Activated CD4-positive, alpha-beta memory T cell treated with anti-CD3 and anti-CD28 coated beads for 36 hours (primary cell): ENCODE measurements at regions not wholly inside any gene's neighbourhood (a gene's known extent, or its start where the extent isn't known, plus 50 kb on each side); places are given as distances from the start of the nearest gene placed in this dataset.

Experiments used
- CTCF ChIA-PET: fragments of 350-600 bp; sonication (Branson Sonifier 250); formaldehyde crosslinking; loops from one replicate; lab custom pipeline; 2021; ENCODE audit warnings: antibody characterized with exemption, inconsistent platforms; lab: Charles Lee
- POLR2A ChIA-PET: fragments of 350-600 bp; sonication (Branson Sonifier 250); formaldehyde crosslinking; loops from one replicate; lab custom pipeline; 2021; ENCODE audit warnings: antibody characterized with exemption; lab: Charles Lee
- DNase-seq: peaks from one replicate; pipeline ENCODE4 v3.0.0-alpha.2; 2020
- H3K27ac Mint-ChIP-seq: one replicate; pipeline ENCODE4 v1.8.0; 2021; ENCODE audit warnings: mixed read lengths
- H3K27me3 Mint-ChIP-seq: one replicate; pipeline ENCODE4 v1.8.0; 2021; ENCODE audit warnings: mixed read lengths
- H3K36me3 Mint-ChIP-seq: one replicate; pipeline ENCODE4 v1.8.0; 2021; ENCODE audit warnings: mixed read lengths
- H3K4me1 Mint-ChIP-seq: one replicate; pipeline ENCODE4 v1.8.0; 2021; ENCODE audit warnings: low read depth, mixed read lengths
- H3K4me3 Mint-ChIP-seq: one replicate; pipeline ENCODE4 v1.8.0; 2021; ENCODE audit warnings: mild to moderate bottlenecking, mixed read lengths
- H3K9me3 Mint-ChIP-seq: one replicate; pipeline ENCODE4 v1.8.0; 2021; ENCODE audit warnings: mixed read lengths
- intact Hi-C: fragments of 100-400 bp; cut with micrococcal nuclease; formaldehyde crosslinking; loops from one replicate; pipeline ENCODE4 v1.15.1; 2023

- Mint-ChIP-seq H3K27ac (no peak overlapping the region), H3K36me3 (no peaks in the 10 kb centered on the region), H3K4me3 (no peak overlapping the region), H3K4me1 (no peaks in the 10 kb centered on the region), H3K27me3 (no peaks in the 10 kb centered on the region), H3K9me3 (no peaks in the 10 kb centered on the region)
- CTCF ChIA-PET, result no interaction called here
- intact Hi-C loops, result no loop called here
- POLR2A ChIA-PET, result no interaction called here
- no peak for DNase-seq
Observed at GRCh38 chr10:108424656-108425055, 1260.2 kb upstream of the SORCS1 start.

GRCh38 chr10:108422286-108422685 lies 1257.8 kb upstream of the SORCS1 start:
- Mint-ChIP-seq H3K27ac (no peak overlapping the region), H3K36me3 (no peaks in the 10 kb centered on the region), H3K4me1 (no peaks in the 10 kb centered on the region), H3K27me3 (no peaks in the 10 kb centered on the region), H3K9me3 (peaks cover 3% of the 10 kb centered on the region), H3K4me3 (no peak overlapping the region)
- DNase-seq, result no peak
- CTCF ChIA-PET, result no interaction called here
- POLR2A ChIA-PET, result no interaction called here
- intact Hi-C loops, result no loop called here

GRCh38 chr10:108421266-108421665 lies 1256.8 kb upstream of the SORCS1 start:
- H3K27me3 Mint-ChIP-seq, result no peaks in the 10 kb centered on the region
- POLR2A ChIA-PET, result no interaction called here
- H3K36me3 Mint-ChIP-seq, result no peaks in the 10 kb centered on the region

GRCh38 chr10:108413954-108414353 lies 1249.4 kb upstream of the SORCS1 start:
- Mint-ChIP-seq H3K27me3 (no peaks in the 10 kb centered on the region), H3K4me3 (no peak overlapping the region), H3K9me3 (peaks cover 5% of the 10 kb centered on the region), H3K4me1 (no peaks in the 10 kb centered on the region), H3K36me3 (no peaks in the 10 kb centered on the region), H3K27ac (no peak overlapping the region)
- DNase-seq, result no peak
- intact Hi-C loops, result no loop called here
- ChIA-PET CTCF (no interaction called here), POLR2A (no interaction called here)

More at GRCh38 chr10:108421266-108421665, 1256.8 kb upstream of the SORCS1 start:
- no peak for DNase-seq
- Mint-ChIP-seq H3K4me1 (no peaks in the 10 kb centered on the region), H3K27ac (no peak overlapping the region), H3K4me3 (no peak overlapping the region), H3K9me3 (peaks cover 3% of the 10 kb centered on the region)
- CTCF ChIA-PET, result no interaction called here
- intact Hi-C loops, result no loop called here

- Mint-ChIP-seq H3K4me1 (no peaks in the 10 kb centered on the region), H3K36me3 (no peaks in the 10 kb centered on the region), H3K9me3 (peaks cover 6% of the 10 kb centered on the region), H3K4me3 (no peak overlapping the region), H3K27me3 (no peaks in the 10 kb centered on the region), H3K27ac (no peak overlapping the region)
- intact Hi-C loops, result no loop called here
- no peak for DNase-seq
- CTCF ChIA-PET, result no interaction called here
- POLR2A ChIA-PET, result no interaction called here
Observed at GRCh38 chr10:108412323-108412722, 1247.8 kb upstream of the SORCS1 start.

- no peak for DNase-seq
- Mint-ChIP-seq H3K9me3 (peaks cover 6% of the 10 kb centered on the region), H3K36me3 (no peaks in the 10 kb centered on the region), H3K4me1 (no peaks in the 10 kb centered on the region), H3K27ac (no peak overlapping the region), H3K4me3 (no peak overlapping the region), H3K27me3 (no peaks in the 10 kb centered on the region)
- intact Hi-C loops, result no loop called here
- POLR2A ChIA-PET, result no interaction called here
- CTCF ChIA-PET, result no interaction called here
Observed at GRCh38 chr10:108411894-108412293, 1247.4 kb upstream of the SORCS1 start.

- Mint-ChIP-seq H3K36me3 (no peaks in the 10 kb centered on the region), H3K27ac (no peak overlapping the region)
Observed at GRCh38 chr10:108411206-108411605, 1246.7 kb upstream of the SORCS1 start.

GRCh38 chr10:108410236-108410635 lies 1245.7 kb upstream of the SORCS1 start:
- Mint-ChIP-seq H3K4me1 (no peaks in the 10 kb centered on the region), H3K4me3 (no peak overlapping the region), H3K36me3 (no peaks in the 10 kb centered on the region), H3K27me3 (no peaks in the 10 kb centered on the region), H3K9me3 (peaks cover 6% of the 10 kb centered on the region), H3K27ac (no peak overlapping the region)
- CTCF ChIA-PET, result no interaction called here
- POLR2A ChIA-PET, result no interaction called here
- no peak for DNase-seq
- intact Hi-C loops, result no loop called here

More at GRCh38 chr10:108411206-108411605, 1246.7 kb upstream of the SORCS1 start:
- peaks cover 6% of the 10 kb centered on the region for H3K9me3 Mint-ChIP-seq
- intact Hi-C loops, result no loop called here
- no peak for DNase-seq
- POLR2A ChIA-PET, result no interaction called here
- CTCF ChIA-PET, result no interaction called here
- no peaks in the 10 kb centered on the region for H3K4me1 Mint-ChIP-seq
- no peaks in the 10 kb centered on the region for H3K27me3 Mint-ChIP-seq
- H3K4me3 Mint-ChIP-seq, result no peak overlapping the region

- ChIA-PET CTCF (no interaction called here), POLR2A (no interaction called here)
- no peak overlapping the region for H3K4me3 Mint-ChIP-seq
- H3K36me3 Mint-ChIP-seq, result no peaks in the 10 kb centered on the region
- H3K9me3 Mint-ChIP-seq, result peaks cover 7% of the 10 kb centered on the region
- H3K27ac Mint-ChIP-seq, result no peak overlapping the region
- intact Hi-C loops, result no loop called here
- no peaks in the 10 kb centered on the region for H3K27me3 Mint-ChIP-seq
- DNase-seq, result no peak
- H3K4me1 Mint-ChIP-seq, result no peaks in the 10 kb centered on the region
Observed at GRCh38 chr10:108409306-108409705, 1244.8 kb upstream of the SORCS1 start.

- intact Hi-C loops, result no loop called here
- Mint-ChIP-seq H3K9me3 (peaks cover 12% of the 10 kb centered on the region), H3K27ac (no peak overlapping the region), H3K4me3 (no peak overlapping the region), H3K27me3 (no peaks in the 10 kb centered on the region), H3K36me3 (no peaks in the 10 kb centered on the region), H3K4me1 (no peaks in the 10 kb centered on the region)
- CTCF ChIA-PET, result no interaction called here
- no peak for DNase-seq
- POLR2A ChIA-PET, result no interaction called here
Observed at GRCh38 chr10:108404155-108404554, 1239.6 kb upstream of the SORCS1 start.

- CTCF ChIA-PET, result no interaction called here
- H3K4me3 Mint-ChIP-seq, result no peak overlapping the region
- intact Hi-C loops, result no loop called here
- POLR2A ChIA-PET, result no interaction called here
- H3K9me3 Mint-ChIP-seq, result peaks cover 18% of the 10 kb centered on the region
- H3K4me1 Mint-ChIP-seq, result no peaks in the 10 kb centered on the region
- H3K36me3 Mint-ChIP-seq, result no peaks in the 10 kb centered on the region
- H3K27ac Mint-ChIP-seq, result no peak overlapping the region
- no peak for DNase-seq
- H3K27me3 Mint-ChIP-seq, result no peaks in the 10 kb centered on the region
Observed at GRCh38 chr10:108399465-108399864, 1235.0 kb upstream of the SORCS1 start.

- Mint-ChIP-seq H3K4me3 (no peak overlapping the region), H3K9me3 (peaks cover 20% of the 10 kb centered on the region), H3K27ac (no peak overlapping the region), H3K4me1 (no peaks in the 10 kb centered on the region), H3K36me3 (no peaks in the 10 kb centered on the region), H3K27me3 (no peaks in the 10 kb centered on the region)
- DNase-seq, result no peak
- ChIA-PET POLR2A (no interaction called here), CTCF (no interaction called here)
- intact Hi-C loops, result loop anchor here (5.0 kb wide), 1 partner anchor 251 kb away; no protein-coding TSS in a partner anchor
Observed at GRCh38 chr10:108393089-108393488, 1228.6 kb upstream of the SORCS1 start.

- intact Hi-C loops, result loop anchor here (5.0 kb wide), 1 partner anchor 250 kb away; no protein-coding TSS in a partner anchor
- no peaks in the 10 kb centered on the region for H3K27me3 Mint-ChIP-seq
- ChIA-PET POLR2A (no interaction called here), CTCF (no interaction called here)
- H3K36me3 Mint-ChIP-seq, result no peaks in the 10 kb centered on the region
- H3K27ac Mint-ChIP-seq, result no peak overlapping the region
- H3K9me3 Mint-ChIP-seq, result peaks cover 16% of the 10 kb centered on the region
- H3K4me1 Mint-ChIP-seq, result no peaks in the 10 kb centered on the region
- DNase-seq, result no peak
- H3K4me3 Mint-ChIP-seq, result no peak overlapping the region
Observed at GRCh38 chr10:108392286-108392685, 1227.8 kb upstream of the SORCS1 start.
